ENCODE measurements at regions not wholly inside any gene's neighbourhood (a gene's known extent, or its start where the extent isn't known, plus 50 kb on each side); places are given as distances from the start of the nearest gene placed in this dataset.

GRCh38 chr6:104633125-104633524, 226.6 kb downstream of the HACE1 start:
- TF ChIP-seq PHF8 (conservative IDR thresholded peaks at IDR 0.05; ENCODE audit: low read depth, low read length) (no peak), CTCF (IDR thresholded peaks at IDR 0.05; ENCODE audit: control extremely low read depth in 1 of 3, insufficient read depth in 1 of 3, low read depth in 1 of 3, low read length in 3 of 3) (no peak), EZH2 (IDR thresholded peaks at IDR 0.05; ENCODE audit: low read depth, low read length, severe bottlenecking) (no peak), POLR2A (IDR thresholded peaks at IDR 0.05; ENCODE audit: control extremely low read depth in 1 of 2, low read depth in 2 of 2, low read length in 2 of 2) (no peak), TBP (IDR thresholded peaks at IDR 0.05; ENCODE audit: low read depth, low read length) (no peak)

Measured in H1 (cell line).